GM23338 (cell line): ENCODE measurements at regions not wholly inside any gene's neighbourhood (a gene's known extent, or its start where the extent isn't known, plus 50 kb on each side); places are given as distances from the start of the nearest gene placed in this dataset.
A peak's percentile ranks its signal among the peaks of the same experiment; 100 is the strongest.

ENCODE experiments used
- ATAC-seq: fragments of 200-7000 bp; cut with Tn5 transposase; 3 replicates; pipeline ENCODE4 v1.9.1; 2020
- DNase-seq: peaks from one replicate; pipeline ENCODE4 v3.0.0-alpha.2; 2015; ENCODE audit warnings: low spot score
- H2AFZ ChIP-seq: fragments of 200-600 bp; sonication (generic); 2 replicates; pipeline ENCODE4 v1.8.0; 2016; ENCODE audit warnings: antibody characterized with exemption, mild to moderate bottlenecking, moderate library complexity
- H3F3A ChIP-seq: fragments of 200-600 bp; sonication (generic); replicated peaks from 2 replicates; pipeline ENCODE4 v1.8.0; 2017; ENCODE audit warnings: antibody characterized with exemption, mixed run types, low read depth
- H3K27ac ChIP-seq: fragments of 200-600 bp; sonication (generic); 2 replicates; pipeline ENCODE4 v1.6.1; 2016; ENCODE audit warnings: low read depth
- H3K27me3 ChIP-seq: fragments of 200-600 bp; sonication (generic); 2 replicates; pipeline ENCODE4 v1.8.0; 2016; ENCODE audit warnings: mild to moderate bottlenecking, mixed run types, moderate library complexity; ENCODE audit not compliant: insufficient read depth
- H3K36me3 ChIP-seq: fragments of 200-600 bp; sonication (generic); 2 replicates; pipeline ENCODE4 v1.8.0; 2016; ENCODE audit warnings: mild to moderate bottlenecking; ENCODE audit not compliant: insufficient read depth
- H3K4me1 ChIP-seq: fragments of 200-600 bp; sonication (generic); 2 replicates; pipeline ENCODE4 v1.8.0; 2016; ENCODE audit warnings: mild to moderate bottlenecking, moderate library complexity; ENCODE audit not compliant: insufficient read depth
- H3K4me2 ChIP-seq: fragments of 200-600 bp; sonication (generic); 2 replicates; pipeline ENCODE4 v1.7.1; 2017; ENCODE audit warnings: mixed run types
- H3K4me3 ChIP-seq: fragments of 200-600 bp; sonication (generic); 2 replicates; pipeline ENCODE4 v1.6.1; 2016; ENCODE audit warnings: mixed run types
- H3K79me2 ChIP-seq: fragments of 200-600 bp; sonication (generic); replicated peaks from 2 replicates; pipeline ENCODE4 v1.8.0; 2017; ENCODE audit warnings: mild to moderate bottlenecking; ENCODE audit not compliant: insufficient read depth
- H3K9me2 ChIP-seq: fragments of 200-600 bp; sonication (generic); 2 replicates; pipeline ENCODE4 v1.8.0; 2017; ENCODE audit not compliant: insufficient read depth
- H4K20me1 ChIP-seq: fragments of 200-600 bp; sonication (generic); replicated peaks from 2 replicates; pipeline ENCODE4 v1.8.0; 2017; ENCODE audit warnings: mild to moderate bottlenecking; ENCODE audit not compliant: insufficient read depth
- H3K27ac Mint-ChIP-seq: 2 replicates; pipeline ENCODE4 v1.8.0; 2020; ENCODE audit warnings: inconsistent platforms, mild to moderate bottlenecking, moderate library complexity, mixed read lengths
- H3K27me3 Mint-ChIP-seq: 3 replicates; pipeline ENCODE4 v1.8.0; 2022; ENCODE audit warnings: low read depth, mild to moderate bottlenecking, moderate library complexity, mixed read lengths, inconsistent platforms; ENCODE audit not compliant: insufficient read depth, poor library complexity
- H3K36me3 Mint-ChIP-seq: 3 replicates; pipeline ENCODE4 v1.8.0; 2021; ENCODE audit warnings: low read depth, mild to moderate bottlenecking, inconsistent platforms, moderate library complexity, mixed read lengths
- H3K4me1 Mint-ChIP-seq: 3 replicates; pipeline ENCODE4 v1.8.0; 2020; ENCODE audit warnings: mild to moderate bottlenecking, inconsistent platforms, mixed read lengths
- H3K4me3 Mint-ChIP-seq: 3 replicates; pipeline ENCODE4 v1.8.0; 2021; ENCODE audit warnings: moderate library complexity, mild to moderate bottlenecking, inconsistent platforms, mixed read lengths
- H3K9me3 Mint-ChIP-seq: 3 replicates; pipeline ENCODE4 v1.8.0; 2020; ENCODE audit warnings: moderate library complexity, mild to moderate bottlenecking, inconsistent platforms, mixed read lengths
- EZH2 ChIP-seq: fragments of 200-600 bp; sonication (generic); IDR thresholded peaks from one replicate; pipeline ENCODE4 v1.8.0; 2017; ENCODE audit warnings: antibody characterized with exemption, mild to moderate bottlenecking, low read depth; ENCODE audit not compliant: unreplicated experiment
- POLR2AphosphoS5 ChIP-seq: IDR thresholded peaks from 2 replicates; pipeline ENCODE4 v1.6.1; 2016; ENCODE audit warnings: antibody characterized with exemption, low read depth
- STAT1 ChIP-seq: IDR thresholded peaks from one replicate; pipeline ENCODE4 v1.6.1; 2016; ENCODE audit warnings: antibody characterized with exemption; ENCODE audit not compliant: unreplicated experiment
- TF ChIP-seq, protein P1 (sequence below): fragments of 250-450 bp; sonication (Bioruptor Pico); IDR thresholded peaks from 2 replicates; pipeline ENCODE4 v1.5.0; 2020; ENCODE audit warnings: mild to moderate bottlenecking, moderate library complexity
- TF ChIP-seq, protein P2 (sequence below): IDR thresholded peaks from 2 replicates; pipeline ENCODE4 v1.6.1; 2016; ENCODE audit warnings: antibody characterized with exemption
- TF ChIP-seq, protein P3 (sequence below), 2 experiments: fragments of 200-600 bp in 1 of 2; sonication (generic) in 1 of 2; conservative IDR thresholded peaks; 2 replicates each; pipeline versions ENCODE4 v1.5.1 to v1.6.1; 2016 to 2017; ENCODE audit warnings: antibody characterized with exemption in 2 of 2, low read depth in 2 of 2, mild to moderate bottlenecking in 2 of 2, moderate library complexity in 1 of 2

DNA sequence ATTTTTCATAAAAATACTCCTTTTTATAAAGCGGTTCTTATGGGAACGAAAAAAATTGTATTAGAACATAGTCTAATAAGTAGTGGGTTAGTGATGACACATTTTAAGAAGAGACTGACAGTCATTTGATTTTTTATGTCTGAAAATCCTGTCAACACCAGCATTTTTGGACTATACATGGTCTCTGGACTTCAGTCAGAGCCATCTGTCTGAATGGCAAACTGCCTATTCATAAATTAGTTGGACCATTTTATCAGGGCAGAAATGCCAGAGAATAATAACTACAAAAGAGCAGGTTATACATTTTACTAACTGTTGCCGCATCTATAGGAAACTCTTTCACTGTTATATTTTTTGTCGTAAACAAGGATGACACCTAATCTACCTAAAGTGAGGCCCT lies 437.6 kb downstream of the ZNF804A start (continued):
- TF ChIP-seq, protein P1, sequence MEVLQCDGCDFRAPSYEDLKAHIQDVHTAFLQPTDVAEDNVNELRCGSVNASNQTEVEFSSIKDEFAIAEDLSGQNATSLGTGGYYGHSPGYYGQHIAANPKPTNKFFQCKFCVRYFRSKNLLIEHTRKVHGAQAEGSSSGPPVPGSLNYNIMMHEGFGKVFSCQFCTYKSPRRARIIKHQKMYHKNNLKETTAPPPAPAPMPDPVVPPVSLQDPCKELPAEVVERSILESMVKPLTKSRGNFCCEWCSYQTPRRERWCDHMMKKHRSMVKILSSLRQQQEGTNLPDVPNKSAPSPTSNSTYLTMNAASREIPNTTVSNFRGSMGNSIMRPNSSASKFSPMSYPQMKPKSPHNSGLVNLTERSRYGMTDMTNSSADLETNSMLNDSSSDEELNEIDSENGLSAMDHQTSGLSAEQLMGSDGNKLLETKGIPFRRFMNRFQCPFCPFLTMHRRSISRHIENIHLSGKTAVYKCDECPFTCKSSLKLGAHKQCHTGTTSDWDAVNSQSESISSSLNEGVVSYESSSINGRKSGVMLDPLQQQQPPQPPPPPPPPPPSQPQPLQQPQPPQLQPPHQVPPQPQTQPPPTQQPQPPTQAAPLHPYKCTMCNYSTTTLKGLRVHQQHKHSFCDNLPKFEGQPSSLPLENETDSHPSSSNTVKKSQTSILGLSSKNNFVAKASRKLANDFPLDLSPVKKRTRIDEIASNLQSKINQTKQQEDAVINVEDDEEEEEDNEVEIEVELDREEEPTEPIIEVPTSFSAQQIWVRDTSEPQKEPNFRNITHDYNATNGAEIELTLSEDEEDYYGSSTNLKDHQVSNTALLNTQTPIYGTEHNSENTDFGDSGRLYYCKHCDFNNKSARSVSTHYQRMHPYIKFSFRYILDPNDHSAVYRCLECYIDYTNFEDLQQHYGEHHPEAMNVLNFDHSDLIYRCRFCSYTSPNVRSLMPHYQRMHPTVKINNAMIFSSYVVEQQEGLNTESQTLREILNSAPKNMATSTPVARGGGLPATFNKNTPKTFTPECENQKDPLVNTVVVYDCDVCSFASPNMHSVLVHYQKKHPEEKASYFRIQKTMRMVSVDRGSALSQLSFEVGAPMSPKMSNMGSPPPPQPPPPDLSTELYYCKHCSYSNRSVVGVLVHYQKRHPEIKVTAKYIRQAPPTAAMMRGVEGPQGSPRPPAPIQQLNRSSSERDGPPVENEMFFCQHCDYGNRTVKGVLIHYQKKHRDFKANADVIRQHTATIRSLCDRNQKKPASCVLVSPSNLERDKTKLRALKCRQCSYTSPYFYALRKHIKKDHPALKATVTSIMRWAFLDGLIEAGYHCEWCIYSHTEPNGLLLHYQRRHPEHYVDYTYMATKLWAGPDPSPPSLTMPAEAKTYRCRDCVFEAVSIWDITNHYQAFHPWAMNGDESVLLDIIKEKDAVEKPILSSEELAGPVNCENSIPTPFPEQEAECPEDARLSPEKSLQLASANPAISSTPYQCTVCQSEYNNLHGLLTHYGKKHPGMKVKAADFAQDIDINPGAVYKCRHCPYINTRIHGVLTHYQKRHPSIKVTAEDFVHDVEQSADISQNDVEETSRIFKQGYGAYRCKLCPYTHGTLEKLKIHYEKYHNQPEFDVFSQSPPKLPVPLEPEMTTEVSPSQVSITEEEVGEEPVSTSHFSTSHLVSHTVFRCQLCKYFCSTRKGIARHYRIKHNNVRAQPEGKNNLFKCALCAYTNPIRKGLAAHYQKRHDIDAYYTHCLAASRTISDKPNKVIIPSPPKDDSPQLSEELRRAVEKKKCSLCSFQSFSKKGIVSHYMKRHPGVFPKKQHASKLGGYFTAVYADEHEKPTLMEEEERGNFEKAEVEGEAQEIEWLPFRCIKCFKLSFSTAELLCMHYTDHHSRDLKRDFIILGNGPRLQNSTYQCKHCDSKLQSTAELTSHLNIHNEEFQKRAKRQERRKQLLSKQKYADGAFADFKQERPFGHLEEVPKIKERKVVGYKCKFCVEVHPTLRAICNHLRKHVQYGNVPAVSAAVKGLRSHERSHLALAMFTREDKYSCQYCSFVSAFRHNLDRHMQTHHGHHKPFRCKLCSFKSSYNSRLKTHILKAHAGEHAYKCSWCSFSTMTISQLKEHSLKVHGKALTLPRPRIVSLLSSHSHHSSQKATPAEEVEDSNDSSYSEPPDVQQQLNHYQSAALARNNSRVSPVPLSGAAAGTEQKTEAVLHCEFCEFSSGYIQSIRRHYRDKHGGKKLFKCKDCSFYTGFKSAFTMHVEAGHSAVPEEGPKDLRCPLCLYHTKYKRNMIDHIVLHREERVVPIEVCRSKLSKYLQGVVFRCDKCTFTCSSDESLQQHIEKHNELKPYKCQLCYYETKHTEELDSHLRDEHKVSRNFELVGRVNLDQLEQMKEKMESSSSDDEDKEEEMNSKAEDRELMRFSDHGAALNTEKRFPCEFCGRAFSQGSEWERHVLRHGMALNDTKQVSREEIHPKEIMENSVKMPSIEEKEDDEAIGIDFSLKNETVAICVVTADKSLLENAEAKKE (CRISPR knock-in tag), result no peak
- no peak for TF ChIP-seq EZH2
- TF ChIP-seq STAT1, result no peak
- TF ChIP-seq, protein P2, sequence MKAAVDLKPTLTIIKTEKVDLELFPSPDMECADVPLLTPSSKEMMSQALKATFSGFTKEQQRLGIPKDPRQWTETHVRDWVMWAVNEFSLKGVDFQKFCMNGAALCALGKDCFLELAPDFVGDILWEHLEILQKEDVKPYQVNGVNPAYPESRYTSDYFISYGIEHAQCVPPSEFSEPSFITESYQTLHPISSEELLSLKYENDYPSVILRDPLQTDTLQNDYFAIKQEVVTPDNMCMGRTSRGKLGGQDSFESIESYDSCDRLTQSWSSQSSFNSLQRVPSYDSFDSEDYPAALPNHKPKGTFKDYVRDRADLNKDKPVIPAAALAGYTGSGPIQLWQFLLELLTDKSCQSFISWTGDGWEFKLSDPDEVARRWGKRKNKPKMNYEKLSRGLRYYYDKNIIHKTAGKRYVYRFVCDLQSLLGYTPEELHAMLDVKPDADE, result no peak
- TF ChIP-seq, protein P3, sequence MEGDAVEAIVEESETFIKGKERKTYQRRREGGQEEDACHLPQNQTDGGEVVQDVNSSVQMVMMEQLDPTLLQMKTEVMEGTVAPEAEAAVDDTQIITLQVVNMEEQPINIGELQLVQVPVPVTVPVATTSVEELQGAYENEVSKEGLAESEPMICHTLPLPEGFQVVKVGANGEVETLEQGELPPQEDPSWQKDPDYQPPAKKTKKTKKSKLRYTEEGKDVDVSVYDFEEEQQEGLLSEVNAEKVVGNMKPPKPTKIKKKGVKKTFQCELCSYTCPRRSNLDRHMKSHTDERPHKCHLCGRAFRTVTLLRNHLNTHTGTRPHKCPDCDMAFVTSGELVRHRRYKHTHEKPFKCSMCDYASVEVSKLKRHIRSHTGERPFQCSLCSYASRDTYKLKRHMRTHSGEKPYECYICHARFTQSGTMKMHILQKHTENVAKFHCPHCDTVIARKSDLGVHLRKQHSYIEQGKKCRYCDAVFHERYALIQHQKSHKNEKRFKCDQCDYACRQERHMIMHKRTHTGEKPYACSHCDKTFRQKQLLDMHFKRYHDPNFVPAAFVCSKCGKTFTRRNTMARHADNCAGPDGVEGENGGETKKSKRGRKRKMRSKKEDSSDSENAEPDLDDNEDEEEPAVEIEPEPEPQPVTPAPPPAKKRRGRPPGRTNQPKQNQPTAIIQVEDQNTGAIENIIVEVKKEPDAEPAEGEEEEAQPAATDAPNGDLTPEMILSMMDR (conservative IDR thresholded peaks at IDR 0.05; ENCODE audit: low read depth in 2 of 2), result no peak

GRCh38 chr2:185044323-185044874 lies 446.1 kb downstream of the ZNF804A start:
- H4K20me1 ChIP-seq, result no peaks in the 10 kb centered on the region
- H3K79me2 ChIP-seq, result no peaks in the 10 kb centered on the region
- no peak overlapping the region for H3K4me3 ChIP-seq
- H3K4me3 Mint-ChIP-seq, result no peak overlapping the region
- no peaks in the 10 kb centered on the region for H3K9me2 ChIP-seq
- peaks cover 30% of the 10 kb centered on the region for H3K9me3 Mint-ChIP-seq
- no peaks in the 10 kb centered on the region for H3K4me1 ChIP-seq
- H3F3A ChIP-seq, result no peaks in the 10 kb centered on the region
- H3K27me3 Mint-ChIP-seq, result no peaks in the 10 kb centered on the region
- H3K27ac Mint-ChIP-seq, result no peak overlapping the region
- no peaks in the 10 kb centered on the region for H3K27me3 ChIP-seq
- peaks cover 14% of the 10 kb centered on the region; the same call in 2 of the 3 replicates for H3K36me3 Mint-ChIP-seq
- H3K36me3 ChIP-seq, result 0 out of 2 replicates have a peak, but pooled peaks cover 2% of the 10 kb centered on the region
- no peak overlapping the region for H3K27ac ChIP-seq
- H3K4me2 ChIP-seq, result no peak overlapping the region
- no peak overlapping the region for H2AFZ ChIP-seq
- peak; percentile 1 for DNase-seq
- ATAC-seq, result no peak
- no peaks in the 10 kb centered on the region for H3K4me1 Mint-ChIP-seq
- TF ChIP-seq POLR2AphosphoS5, result no peak
- TF ChIP-seq, protein P3 (conservative IDR thresholded peaks at IDR 0.05; ENCODE audit: low read depth in 2 of 2), result no peak
